Ishikawa (cell line): ENCODE measurements at regions not wholly inside any gene's neighbourhood (a gene's known extent, or its start where the extent isn't known, plus 50 kb on each side); places are given as distances from the start of the nearest gene placed in this dataset.

Experiments
- CEBPB ChIP-seq: IDR thresholded peaks from 2 replicates; pipeline ENCODE4 v1.6.1; 2012
- MAX ChIP-seq: IDR thresholded peaks from 2 replicates; pipeline ENCODE4 v1.6.1; 2012
- NFIC ChIP-seq: IDR thresholded peaks from 2 replicates; pipeline ENCODE4 v1.6.1; 2012
- REST ChIP-seq: IDR thresholded peaks from 2 replicates; pipeline ENCODE4 v1.6.1; 2012; ENCODE audit warnings: low read depth, mild to moderate bottlenecking
- TAF1 ChIP-seq: IDR thresholded peaks from 2 replicates; pipeline ENCODE4 v1.6.1; 2012; ENCODE audit warnings: low read depth, mild to moderate bottlenecking

GRCh38 chr1:157429601-157430240 lies 122.6 kb downstream of the FCRL5 start:
- no peak for TF ChIP-seq MAX
- TF ChIP-seq TAF1: no peak
- TF ChIP-seq REST: no peak
- no peak for TF ChIP-seq CEBPB
- no peak for TF ChIP-seq NFIC
